Activated T-cell treated with anti-CD3 and anti-CD28 coated beads, Interleukin-2, amount 50 U/mL, for 72 hours (primary cell): ENCODE measurements at regions not wholly inside any gene's neighbourhood (a gene's known extent, or its start where the extent isn't known, plus 50 kb on each side); places are given as distances from the start of the nearest gene placed in this dataset.

Experiments used
- ATAC-seq, 2 donors: fragments of 150-1000 bp; cut with Tn5 transposase; replicated peaks in 1 of 2; 2 replicates each; pipeline ENCODE4 v1.10.0; 2021; ENCODE audit warnings: moderate library complexity in 2 of 2, mild to moderate bottlenecking in 1 of 2
- DNase-seq, 2 donors: peaks; one replicate each; pipeline ENCODE4 v3.0.0; 2021 to 2022; ENCODE audit warnings: mixed read lengths in 1 of 2
- H3K27ac Mint-ChIP-seq: one replicate; pipeline ENCODE4 v1.8.0; 2022; ENCODE audit warnings: mild to moderate bottlenecking, moderate library complexity, mixed read lengths
- H3K27me3 Mint-ChIP-seq: one replicate; pipeline ENCODE4 v1.8.0; 2022; ENCODE audit warnings: low read depth, mixed read lengths
- H3K36me3 Mint-ChIP-seq, 2 donors: one replicate each; pipeline ENCODE4 v1.8.0; 2022; ENCODE audit warnings: mixed read lengths in 2 of 2, mild to moderate bottlenecking in 1 of 2; ENCODE audit not compliant: insufficient read depth in 2 of 2
- H3K4me1 Mint-ChIP-seq: one replicate; pipeline ENCODE4 v1.8.0; 2022; ENCODE audit warnings: low read depth, mixed read lengths
- H3K4me3 Mint-ChIP-seq, 2 donors: one replicate each; pipeline ENCODE4 v1.8.0; 2022; ENCODE audit warnings: mild to moderate bottlenecking in 2 of 2, mixed read lengths in 2 of 2, moderate library complexity in 2 of 2
- H3K9me3 Mint-ChIP-seq, 2 donors: one replicate each; pipeline ENCODE4 v1.8.0; 2022; ENCODE audit warnings: mixed read lengths in 2 of 2

- Mint-ChIP-seq H3K36me3 (no peaks in the 10 kb centered on the region), H3K27me3 (no peaks in the 10 kb centered on the region), H3K27ac (no peak overlapping the region), H3K4me3 (no peak overlapping the region), H3K9me3 (no peaks in the 10 kb centered on the region), H3K4me1 (no peaks in the 10 kb centered on the region)
- no peak for DNase-seq
- no peak for ATAC-seq
Measured at GRCh38 chr19:28915202-28915601, 297.7 kb downstream of the UQCRFS1 start.

GRCh38 chr19:28914173-28914572 lies 298.8 kb downstream of the UQCRFS1 start:
- Mint-ChIP-seq H3K4me3 (no peak overlapping the region), H3K27ac (no peak overlapping the region), H3K36me3 (no peaks in the 10 kb centered on the region), H3K4me1 (no peaks in the 10 kb centered on the region), H3K27me3 (no peaks in the 10 kb centered on the region), H3K9me3 (no peaks in the 10 kb centered on the region)
- DNase-seq, result no peak
- no peak for ATAC-seq

GRCh38 chr19:28913626-28914025 lies 299.3 kb downstream of the UQCRFS1 start:
- Mint-ChIP-seq H3K4me3 (no peak overlapping the region), H3K27ac (no peak overlapping the region)
- no peak for ATAC-seq

GRCh38 chr19:28908941-28909340 lies 304.0 kb downstream of the UQCRFS1 start:
- H3K4me1 Mint-ChIP-seq, result no peaks in the 10 kb centered on the region
- H3K4me3 Mint-ChIP-seq, result no peak overlapping the region
- ATAC-seq (no peak), DNase-seq (no peak)
- H3K9me3 Mint-ChIP-seq, result no peaks in the 10 kb centered on the region
- H3K27ac Mint-ChIP-seq, result no peak overlapping the region
- no peaks in the 10 kb centered on the region for H3K36me3 Mint-ChIP-seq
- H3K27me3 Mint-ChIP-seq, result no peaks in the 10 kb centered on the region

More at GRCh38 chr19:28913626-28914025, 299.3 kb downstream of the UQCRFS1 start:
- H3K4me1 Mint-ChIP-seq, result no peaks in the 10 kb centered on the region
- H3K27me3 Mint-ChIP-seq, result no peaks in the 10 kb centered on the region
- DNase-seq, result no peak
- no peaks in the 10 kb centered on the region for H3K9me3 Mint-ChIP-seq
- H3K36me3 Mint-ChIP-seq, result no peaks in the 10 kb centered on the region

- no peak for ATAC-seq
- H3K36me3 Mint-ChIP-seq, result no peaks in the 10 kb centered on the region
Measured at GRCh38 chr19:28907534-28907933, 305.4 kb downstream of the UQCRFS1 start.

GRCh38 chr19:28905996-28906395 lies 307.0 kb downstream of the UQCRFS1 start:
- DNase-seq, result no peak
- no peaks in the 10 kb centered on the region for H3K27me3 Mint-ChIP-seq
- H3K27ac Mint-ChIP-seq, result no peak overlapping the region
- no peak overlapping the region for H3K4me3 Mint-ChIP-seq
- ATAC-seq, result no peak
- H3K9me3 Mint-ChIP-seq, result no peaks in the 10 kb centered on the region
- H3K36me3 Mint-ChIP-seq, result no peaks in the 10 kb centered on the region
- H3K4me1 Mint-ChIP-seq, result no peaks in the 10 kb centered on the region

More at GRCh38 chr19:28907534-28907933, 305.4 kb downstream of the UQCRFS1 start:
- Mint-ChIP-seq H3K4me1 (no peaks in the 10 kb centered on the region), H3K27ac (no peak overlapping the region), H3K27me3 (no peaks in the 10 kb centered on the region), H3K4me3 (no peak overlapping the region), H3K9me3 (no peaks in the 10 kb centered on the region)
- no peak for DNase-seq

GRCh38 chr19:28899703-28900102 lies 313.2 kb downstream of the UQCRFS1 start:
- no peaks in the 10 kb centered on the region for H3K4me1 Mint-ChIP-seq

GRCh38 chr19:28898249-28898648 lies 314.7 kb downstream of the UQCRFS1 start:
- no peak for DNase-seq
- Mint-ChIP-seq H3K9me3 (no peaks in the 10 kb centered on the region), H3K27me3 (no peaks in the 10 kb centered on the region), H3K4me3 (no peak overlapping the region), H3K36me3 (no peaks in the 10 kb centered on the region), H3K27ac (no peak overlapping the region), H3K4me1 (no peaks in the 10 kb centered on the region)
- no peak for ATAC-seq

More at GRCh38 chr19:28899703-28900102, 313.2 kb downstream of the UQCRFS1 start:
- no peaks in the 10 kb centered on the region for H3K9me3 Mint-ChIP-seq
- no peak overlapping the region for H3K4me3 Mint-ChIP-seq
- no peaks in the 10 kb centered on the region for H3K36me3 Mint-ChIP-seq
- no peak overlapping the region for H3K27ac Mint-ChIP-seq
- DNase-seq (no peak), ATAC-seq (no peak)
- H3K27me3 Mint-ChIP-seq, result no peaks in the 10 kb centered on the region

GRCh38 chr19:28889941-28890670 lies 322.8 kb downstream of the UQCRFS1 start:
- Mint-ChIP-seq H3K27me3 (no peaks in the 10 kb centered on the region), H3K4me1 (no peaks in the 10 kb centered on the region), H3K27ac (no peak overlapping the region)

GRCh38 chr19:28887920-28888618 lies 324.9 kb downstream of the UQCRFS1 start:
- no peak overlapping the region for H3K27ac Mint-ChIP-seq
- no peak for ATAC-seq
- DNase-seq, result no peak
- H3K4me1 Mint-ChIP-seq, result no peaks in the 10 kb centered on the region
- H3K9me3 Mint-ChIP-seq, result no peaks in the 10 kb centered on the region
- no peaks in the 10 kb centered on the region for H3K27me3 Mint-ChIP-seq
- H3K36me3 Mint-ChIP-seq, result no peaks in the 10 kb centered on the region
- H3K4me3 Mint-ChIP-seq, result no peak overlapping the region

More at GRCh38 chr19:28889941-28890670, 322.8 kb downstream of the UQCRFS1 start:
- H3K9me3 Mint-ChIP-seq, result no peaks in the 10 kb centered on the region
- ATAC-seq (no peak), DNase-seq (no peak)
- no peak overlapping the region for H3K4me3 Mint-ChIP-seq
- H3K36me3 Mint-ChIP-seq, result no peaks in the 10 kb centered on the region

- H3K4me3 Mint-ChIP-seq, result no peak overlapping the region
- no peaks in the 10 kb centered on the region for H3K36me3 Mint-ChIP-seq
- no peak overlapping the region for H3K27ac Mint-ChIP-seq
- H3K4me1 Mint-ChIP-seq, result no peaks in the 10 kb centered on the region
- no peak for ATAC-seq
- no peaks in the 10 kb centered on the region for H3K27me3 Mint-ChIP-seq
- no peaks in the 10 kb centered on the region for H3K9me3 Mint-ChIP-seq
- no peak for DNase-seq
Measured at GRCh38 chr19:28886708-28887107, 326.2 kb downstream of the UQCRFS1 start.

- Mint-ChIP-seq H3K27ac (no peak overlapping the region), H3K27me3 (no peaks in the 10 kb centered on the region), H3K4me1 (no peaks in the 10 kb centered on the region), H3K4me3 (no peak overlapping the region), H3K9me3 (no peaks in the 10 kb centered on the region), H3K36me3 (no peaks in the 10 kb centered on the region)
- ATAC-seq (no peak), DNase-seq (no peak)
Measured at GRCh38 chr19:28885965-28886364, 327.0 kb downstream of the UQCRFS1 start.

GRCh38 chr19:28884786-28885476 lies 328.0 kb downstream of the UQCRFS1 start:
- Mint-ChIP-seq H3K27me3 (no peaks in the 10 kb centered on the region), H3K4me1 (no peaks in the 10 kb centered on the region), H3K9me3 (no peaks in the 10 kb centered on the region), H3K27ac (no peak overlapping the region), H3K36me3 (no peaks in the 10 kb centered on the region), H3K4me3 (no peak overlapping the region)
- no peak for ATAC-seq
- no peak for DNase-seq
